ENCODE measurements at regions not wholly inside any gene's neighbourhood (a gene's known extent, or its start where the extent isn't known, plus 50 kb on each side); places are given as distances from the start of the nearest gene placed in this dataset.
"Not testable (repeated sequence)": the region's sequence is repeated elsewhere in the genome, so short reads cannot be mapped to it uniquely, and the experiment has no call there.

- TF ChIP-seq NRF1 (IDR thresholded peaks at IDR 0.05; ENCODE audit: low read depth, low read length); CTCF (IDR thresholded peaks at IDR 0.05); MXI1 (IDR thresholded peaks at IDR 0.05; ENCODE audit: low read depth, low read length); RAD21 (IDR thresholded peaks at IDR 0.05; ENCODE audit: low read length); SMC3 (IDR thresholded peaks at IDR 0.05; ENCODE audit: low read depth, low read length); TCF12 (IDR thresholded peaks at IDR 0.05); RXRA (IDR thresholded peaks at IDR 0.05; ENCODE audit: borderline replicate concordance, low read depth); ZBTB33 (IDR thresholded peaks at IDR 0.05; ENCODE audit: borderline replicate concordance, low read depth); REST (IDR thresholded peaks at IDR 0.05; ENCODE audit: low read depth, low read length): not testable (repeated sequence)
Observed at GRCh38 chr1:224821751-224822150, 107.7 kb upstream of the DNAH14 start.

All from SK-N-SH (cell line).